ENCODE measurements at regions not wholly inside any gene's neighbourhood (a gene's known extent, or its start where the extent isn't known, plus 50 kb on each side); places are given as distances from the start of the nearest gene placed in this dataset.

GRCh38 chr4:162422312-162422711 is 258.5 kb upstream of the FSTL5 start:
- no peak overlapping the region for H3K4me3 ChIP-seq (ENCODE audit: low read depth, low read length)
- TF ChIP-seq, protein P1, sequence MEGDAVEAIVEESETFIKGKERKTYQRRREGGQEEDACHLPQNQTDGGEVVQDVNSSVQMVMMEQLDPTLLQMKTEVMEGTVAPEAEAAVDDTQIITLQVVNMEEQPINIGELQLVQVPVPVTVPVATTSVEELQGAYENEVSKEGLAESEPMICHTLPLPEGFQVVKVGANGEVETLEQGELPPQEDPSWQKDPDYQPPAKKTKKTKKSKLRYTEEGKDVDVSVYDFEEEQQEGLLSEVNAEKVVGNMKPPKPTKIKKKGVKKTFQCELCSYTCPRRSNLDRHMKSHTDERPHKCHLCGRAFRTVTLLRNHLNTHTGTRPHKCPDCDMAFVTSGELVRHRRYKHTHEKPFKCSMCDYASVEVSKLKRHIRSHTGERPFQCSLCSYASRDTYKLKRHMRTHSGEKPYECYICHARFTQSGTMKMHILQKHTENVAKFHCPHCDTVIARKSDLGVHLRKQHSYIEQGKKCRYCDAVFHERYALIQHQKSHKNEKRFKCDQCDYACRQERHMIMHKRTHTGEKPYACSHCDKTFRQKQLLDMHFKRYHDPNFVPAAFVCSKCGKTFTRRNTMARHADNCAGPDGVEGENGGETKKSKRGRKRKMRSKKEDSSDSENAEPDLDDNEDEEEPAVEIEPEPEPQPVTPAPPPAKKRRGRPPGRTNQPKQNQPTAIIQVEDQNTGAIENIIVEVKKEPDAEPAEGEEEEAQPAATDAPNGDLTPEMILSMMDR (IDR thresholded peaks at IDR 0.05; ENCODE audit: control insufficient read depth, extremely low read depth, insufficient read depth): no peak
- peak; percentile 44 for DNase-seq (ENCODE audit: low read depth)

GRCh38 chr4:162410854-162411253 is 247.1 kb upstream of the FSTL5 start:
- no peak for DNase-seq (ENCODE audit: low read depth)
- TF ChIP-seq, protein P1 (IDR thresholded peaks at IDR 0.05; ENCODE audit: control insufficient read depth, extremely low read depth, insufficient read depth): no peak
- H3K4me3 ChIP-seq (ENCODE audit: low read depth, low read length): no peak overlapping the region

GRCh38 chr4:162409048-162409447 is 245.2 kb upstream of the FSTL5 start:
- TF ChIP-seq, protein P1 (IDR thresholded peaks at IDR 0.05; ENCODE audit: control insufficient read depth, extremely low read depth, insufficient read depth): no peak

DNA sequence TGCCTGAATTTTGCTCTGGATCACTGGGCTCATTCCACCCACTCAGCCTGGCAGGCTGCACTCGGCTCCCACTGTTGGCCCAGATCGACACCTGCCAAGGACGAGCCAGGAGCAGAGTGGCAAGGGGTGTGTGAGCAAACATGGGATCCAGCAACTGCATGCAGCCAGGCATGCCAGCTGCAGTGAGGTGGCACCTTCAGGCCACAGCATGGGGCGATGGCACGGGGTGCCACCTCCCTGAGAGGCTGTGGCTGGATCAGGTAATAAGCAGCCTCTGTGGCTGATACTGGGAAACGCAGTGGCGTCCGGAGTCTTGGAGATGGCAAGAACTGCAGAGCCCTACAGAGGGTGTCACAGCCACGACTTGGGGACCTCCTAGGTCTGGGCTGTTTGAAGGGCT is 244.5 kb upstream of the FSTL5 start:
- no peak overlapping the region for H3K4me3 ChIP-seq (ENCODE audit: low read depth, low read length)
- DNase-seq (ENCODE audit: low read depth): no peak
- TF ChIP-seq, protein P1 (IDR thresholded peaks at IDR 0.05; ENCODE audit: control insufficient read depth, extremely low read depth, insufficient read depth): no peak

More at GRCh38 chr4:162409048-162409447, 245.2 kb upstream of the FSTL5 start:
- no peak for DNase-seq (ENCODE audit: low read depth)
- H3K4me3 ChIP-seq (ENCODE audit: low read depth, low read length): no peak overlapping the region

DNA sequence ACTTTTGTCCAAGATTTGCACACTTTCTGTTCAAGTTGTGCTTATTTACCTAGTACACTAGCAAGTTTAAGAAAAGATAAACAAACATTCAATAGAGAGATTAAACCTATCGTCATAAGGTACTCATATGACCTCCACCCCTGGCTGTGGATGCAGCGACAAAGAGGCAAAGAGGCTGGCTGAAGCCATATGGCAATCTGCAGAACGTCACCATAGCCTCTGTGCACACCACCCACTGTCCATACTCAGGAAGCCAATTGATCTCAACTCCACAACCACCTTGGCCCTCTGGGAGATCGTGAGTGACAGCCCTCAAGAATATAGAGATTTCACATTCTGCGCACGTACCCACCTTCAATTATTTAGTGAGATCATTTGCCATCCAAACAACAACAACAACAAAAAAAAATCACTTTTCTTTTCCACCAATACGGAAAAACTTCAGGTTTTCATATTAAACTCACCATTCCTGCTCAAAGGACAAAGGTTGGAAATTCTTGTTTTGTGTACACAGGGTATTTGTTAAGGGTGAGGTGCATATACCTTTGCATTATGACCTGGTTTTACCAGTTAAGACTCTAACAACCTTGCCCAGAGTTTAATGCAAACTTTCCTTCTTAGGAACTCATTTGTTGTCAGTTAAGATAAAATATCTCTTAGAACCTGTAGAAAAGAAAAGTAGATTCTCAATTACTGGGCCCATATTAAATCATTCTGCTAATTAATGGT is 243.0 kb upstream of the FSTL5 start:
- peak; percentile 15 for DNase-seq (ENCODE audit: low read depth)
- TF ChIP-seq, protein P1 (IDR thresholded peaks at IDR 0.05; ENCODE audit: control insufficient read depth, extremely low read depth, insufficient read depth): no peak

DNA sequence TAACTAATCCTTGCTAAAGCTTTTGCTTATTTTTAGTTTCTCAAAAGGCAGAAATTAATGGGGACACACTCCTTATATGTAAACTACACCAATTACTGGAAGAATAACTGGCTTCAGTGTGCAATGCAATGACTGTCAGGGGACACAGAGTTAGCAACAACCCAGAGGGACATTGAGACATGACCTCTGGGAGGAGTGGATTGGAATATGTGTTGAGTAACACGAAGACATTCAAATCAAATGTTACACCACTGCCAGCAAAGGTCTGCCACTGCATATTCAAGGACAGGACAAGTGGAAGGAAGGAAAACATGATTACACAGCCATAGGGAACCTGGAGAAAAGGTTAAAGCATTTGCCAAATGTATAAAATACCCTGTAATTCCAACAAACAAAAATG is 240.1 kb upstream of the FSTL5 start:
- no peak overlapping the region for H3K4me3 ChIP-seq (ENCODE audit: low read depth, low read length)
- TF ChIP-seq, protein P1 (IDR thresholded peaks at IDR 0.05; ENCODE audit: control insufficient read depth, extremely low read depth, insufficient read depth): no peak
- no peak for DNase-seq (ENCODE audit: low read depth)

More for the DNA sequence above, 243.0 kb upstream of the FSTL5 start:
- no peak overlapping the region for H3K4me3 ChIP-seq (ENCODE audit: low read depth, low read length)

DNA sequence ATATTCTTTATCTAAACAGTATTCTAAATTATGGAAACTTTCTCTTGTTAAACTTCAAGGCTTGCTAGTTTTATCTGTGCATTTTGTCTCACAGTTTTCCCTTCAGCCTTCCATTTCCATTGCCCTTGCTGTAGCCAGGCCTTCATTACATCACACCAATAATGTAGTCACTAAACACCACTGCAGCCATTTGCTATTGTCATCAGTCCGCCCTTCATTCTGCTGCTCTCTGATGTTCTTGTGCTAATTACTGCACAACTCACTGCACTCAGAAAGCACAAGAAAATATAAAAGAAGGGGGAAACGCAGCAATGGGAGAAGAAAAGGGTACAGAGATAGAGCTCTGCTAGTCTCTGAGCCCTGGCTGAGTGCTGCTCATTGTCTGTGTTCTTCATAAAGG is 239.6 kb upstream of the FSTL5 start:
- no peak overlapping the region for H3K4me3 ChIP-seq (ENCODE audit: low read depth, low read length)
- TF ChIP-seq, protein P1 (IDR thresholded peaks at IDR 0.05; ENCODE audit: control insufficient read depth, extremely low read depth, insufficient read depth): no peak
- DNase-seq (ENCODE audit: low read depth): no peak
